GM21381 (cell line): ENCODE measurements at regions not wholly inside any gene's neighbourhood (a gene's known extent, or its start where the extent isn't known, plus 50 kb on each side); places are given as distances from the start of the nearest gene placed in this dataset.
"Not testable (repeated sequence)": the region's sequence is repeated elsewhere in the genome, so short reads cannot be mapped to it uniquely, and the experiment has no call there.

Experiments used
- ATAC-seq: cut with Tn5 transposase; IDR thresholded peaks from one replicate; pipeline ENCODE4 v1.9.1; 2021; ENCODE audit warnings: mild to moderate bottlenecking, moderate library complexity; ENCODE audit not compliant: unreplicated experiment

DNA sequence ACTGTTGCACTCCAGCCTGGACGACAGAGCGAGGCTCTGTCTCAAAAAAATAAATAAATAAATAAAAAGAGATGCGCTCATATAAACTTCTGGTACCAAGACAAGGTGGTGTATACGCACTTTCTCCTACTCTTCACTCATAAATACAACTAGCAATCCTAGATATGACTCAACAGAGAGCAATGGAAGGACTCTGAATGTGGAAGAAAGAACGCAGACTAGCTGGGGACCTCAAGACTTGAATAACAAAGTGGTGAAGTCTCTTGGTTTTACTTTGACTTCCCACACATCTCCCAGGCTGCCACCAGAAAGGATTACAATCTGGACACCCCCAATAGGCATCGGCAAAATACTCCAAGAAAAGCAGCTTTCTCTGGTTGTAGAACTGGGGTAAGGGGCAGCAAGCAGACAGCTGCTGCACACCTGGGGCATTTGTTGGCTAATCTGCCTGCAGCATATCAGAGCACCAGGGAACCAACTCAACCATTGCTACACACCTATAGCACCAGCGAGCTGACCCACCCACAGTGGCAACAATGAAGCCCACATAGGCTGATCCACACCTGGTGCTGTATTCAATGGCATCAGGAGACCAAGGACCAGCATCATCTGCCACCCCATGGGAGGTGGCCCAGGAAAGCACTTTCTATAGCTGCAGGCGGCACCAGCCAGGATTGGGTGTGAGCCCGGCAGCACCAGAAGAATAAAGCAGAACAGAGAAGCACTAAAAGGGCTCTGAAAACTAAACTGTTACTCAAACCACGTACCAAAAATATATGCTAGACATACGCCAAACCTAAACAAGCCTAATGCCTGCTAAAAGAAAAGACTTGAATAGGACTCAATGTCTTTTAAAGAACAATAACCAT lies 1231.7 kb upstream of the TMEM132C start:
- ATAC-seq: no peak

DNA sequence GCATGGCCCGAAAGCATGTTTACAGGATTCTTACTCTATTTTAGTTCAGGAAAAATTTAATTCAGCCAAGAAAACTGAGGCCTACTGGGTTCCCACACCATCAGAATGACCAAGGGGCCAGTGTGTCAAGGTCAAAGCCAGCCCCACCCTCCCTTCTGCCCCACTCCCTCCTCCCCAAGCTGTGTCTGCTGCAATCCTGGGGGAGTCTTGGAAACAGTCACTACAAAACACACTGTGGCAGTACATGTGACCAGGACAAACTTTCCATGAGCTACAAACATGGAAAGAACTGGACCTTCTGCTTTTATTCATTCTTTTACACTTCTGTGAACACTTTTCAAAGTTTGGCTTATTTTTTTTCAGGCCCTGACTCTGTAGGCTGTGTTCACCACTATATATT lies 1228.8 kb upstream of the TMEM132C start:
- ATAC-seq: no peak

DNA sequence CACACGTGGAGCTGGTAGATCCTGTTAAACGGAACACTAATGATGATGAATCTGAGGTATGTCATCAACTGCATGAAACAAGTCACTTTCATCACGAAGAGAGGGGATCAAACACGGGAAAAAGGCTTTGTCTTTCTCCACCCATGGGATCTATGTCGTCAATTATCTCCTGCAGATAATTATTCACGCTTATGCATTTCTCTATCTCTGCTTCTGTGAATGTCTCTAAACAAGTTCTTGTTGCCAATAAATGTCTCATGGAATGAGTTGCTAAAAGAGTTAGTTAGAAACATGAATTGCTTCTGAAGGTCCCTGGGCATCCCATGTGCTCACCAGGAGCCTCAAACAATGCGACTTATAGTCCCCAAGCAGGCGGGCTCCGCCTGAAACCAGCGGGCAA lies 1228.2 kb upstream of the TMEM132C start:
- ATAC-seq: no peak

DNA sequence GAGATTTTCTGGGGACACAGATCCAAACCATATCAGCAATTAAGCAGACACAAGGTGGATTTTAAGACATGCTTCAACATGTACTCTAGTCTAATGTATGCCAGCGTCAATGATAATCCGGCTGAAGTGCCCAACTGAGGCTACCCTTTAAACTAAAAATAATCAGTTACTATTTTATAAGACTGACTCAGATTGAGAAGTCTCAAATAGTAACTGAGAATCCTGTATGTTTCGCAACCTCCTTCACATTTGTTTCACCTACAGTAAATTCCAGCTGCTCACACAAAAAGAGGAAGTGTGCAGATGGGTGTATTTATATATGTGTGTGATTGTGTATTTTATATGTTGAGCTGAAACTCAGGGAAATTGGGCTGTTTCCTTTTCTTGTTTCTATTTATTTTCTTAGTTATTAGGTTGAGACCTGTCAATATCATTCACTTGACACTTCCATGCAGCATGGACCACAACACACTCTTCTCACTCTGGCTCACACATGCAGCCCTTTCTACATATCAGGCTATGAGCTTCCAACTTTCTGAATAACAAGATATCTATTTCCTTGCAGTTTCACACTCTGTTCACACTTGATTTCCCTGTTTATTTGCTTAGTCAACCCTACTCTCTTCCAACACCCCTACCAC lies 1224.9 kb upstream of the TMEM132C start:
- ATAC-seq: peak; percentile 95

DNA sequence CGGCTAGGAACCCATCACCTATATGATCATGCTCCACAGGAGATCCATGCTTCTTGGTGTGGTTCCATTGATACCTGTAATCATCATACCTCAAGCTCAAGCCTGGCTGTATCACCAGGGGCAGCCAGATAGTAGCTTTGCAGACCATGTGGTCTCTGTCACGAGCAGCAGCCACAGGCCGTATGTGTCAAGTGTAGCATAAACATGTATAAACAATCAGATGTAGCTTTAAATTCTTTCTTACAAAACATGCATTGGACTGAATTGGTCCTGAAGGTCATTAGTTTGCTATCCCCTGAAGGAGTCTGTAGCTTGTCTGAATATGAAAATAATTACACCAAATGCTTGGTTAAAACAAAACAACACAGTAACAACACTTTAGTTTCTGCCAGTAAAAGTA lies 1223.2 kb upstream of the TMEM132C start:
- ATAC-seq: no peak

DNA sequence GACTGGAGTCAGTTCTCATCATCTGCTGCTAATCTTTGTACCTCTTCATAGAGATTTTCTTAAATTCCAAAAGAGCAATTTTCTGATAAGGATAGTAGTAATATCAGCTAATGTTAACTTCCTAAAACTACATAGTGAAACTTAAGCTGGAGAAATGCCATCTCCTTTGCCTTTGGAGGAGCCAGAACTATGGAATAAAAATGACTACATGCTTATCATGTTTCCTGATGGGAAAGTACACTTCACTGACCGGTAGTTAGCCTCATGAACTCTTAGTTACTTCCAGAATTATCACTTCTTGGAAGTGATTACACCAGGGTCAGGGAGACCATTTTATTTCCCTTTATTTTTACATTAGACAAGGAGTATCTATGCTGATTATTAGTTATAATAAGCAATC lies 1222.1 kb upstream of the TMEM132C start:
- no peak for ATAC-seq

DNA sequence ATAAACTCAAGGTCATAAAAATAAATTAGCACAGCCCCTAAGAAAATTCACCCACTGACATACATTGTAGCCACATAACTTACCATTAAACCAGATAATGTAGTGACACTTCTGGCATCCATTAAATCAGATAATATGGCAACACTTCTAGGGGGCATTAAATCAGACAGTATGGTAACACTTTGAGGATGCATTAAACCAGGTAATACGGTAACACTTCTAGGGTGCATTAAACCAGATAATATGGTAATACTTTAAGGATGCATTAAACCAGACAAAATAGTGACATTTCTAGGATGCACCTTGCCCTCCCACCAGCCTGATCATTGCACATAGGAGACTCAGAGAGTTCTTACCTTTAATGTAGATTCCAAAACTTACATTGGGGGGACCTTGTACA lies 1220.5 kb upstream of the TMEM132C start:
- ATAC-seq: no peak

DNA sequence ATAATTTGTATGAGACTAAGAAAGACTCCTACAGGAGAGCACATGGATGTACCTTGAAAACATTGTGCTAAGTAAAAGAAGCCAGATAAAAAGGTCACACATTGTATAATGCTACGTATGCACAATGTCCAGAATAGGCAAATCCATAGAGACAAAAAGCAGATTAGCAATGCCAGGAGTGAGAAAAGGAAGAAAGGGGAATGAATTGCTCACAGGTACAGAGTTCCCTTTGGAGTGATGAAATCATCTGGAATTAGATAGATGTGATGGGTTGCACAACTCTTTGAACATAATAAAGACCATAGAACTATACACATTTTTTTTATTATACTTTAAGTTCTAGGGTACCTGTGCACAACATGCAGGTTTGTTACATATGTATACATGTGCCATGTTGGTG lies 1218.9 kb upstream of the TMEM132C start:
- ATAC-seq: no peak

DNA sequence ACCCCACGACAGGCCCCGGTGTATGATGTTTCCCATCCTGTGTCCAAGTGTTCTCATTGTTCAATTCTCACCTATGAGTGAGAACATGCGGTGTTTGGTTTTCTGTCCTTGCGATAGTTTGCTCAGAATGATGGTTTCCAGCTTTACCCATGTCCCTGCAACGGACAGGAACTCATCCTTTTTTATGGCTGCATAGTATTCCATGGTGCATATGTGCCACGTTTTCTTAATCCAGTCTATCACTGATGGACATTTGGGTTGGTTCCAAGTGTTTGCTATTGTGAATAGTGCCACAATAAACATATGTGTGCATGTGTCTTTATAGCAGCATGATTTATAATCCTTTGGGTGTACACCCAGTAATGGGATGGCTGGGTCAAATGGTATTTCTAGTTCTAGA lies 1218.4 kb upstream of the TMEM132C start:
- not testable (repeated sequence) for ATAC-seq

DNA sequence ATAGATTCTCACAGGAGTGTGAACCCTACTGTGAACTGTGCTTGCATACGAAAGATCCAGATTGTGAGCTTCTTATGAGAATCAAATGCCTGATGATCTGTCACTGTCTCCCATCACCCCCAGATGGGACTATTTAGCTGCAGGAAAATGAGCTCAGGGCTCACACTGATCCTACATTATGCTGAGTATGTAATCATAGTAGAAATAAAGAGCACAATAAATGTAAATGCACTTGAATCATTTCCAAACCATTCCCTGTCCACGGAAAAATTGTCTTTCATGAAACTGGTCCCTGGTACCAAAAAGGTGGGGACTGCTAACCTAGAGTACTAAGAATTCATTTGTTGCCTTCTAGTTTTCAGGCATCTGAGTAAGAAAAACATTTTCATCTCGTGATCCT lies 1215.8 kb upstream of the TMEM132C start:
- no peak for ATAC-seq

DNA sequence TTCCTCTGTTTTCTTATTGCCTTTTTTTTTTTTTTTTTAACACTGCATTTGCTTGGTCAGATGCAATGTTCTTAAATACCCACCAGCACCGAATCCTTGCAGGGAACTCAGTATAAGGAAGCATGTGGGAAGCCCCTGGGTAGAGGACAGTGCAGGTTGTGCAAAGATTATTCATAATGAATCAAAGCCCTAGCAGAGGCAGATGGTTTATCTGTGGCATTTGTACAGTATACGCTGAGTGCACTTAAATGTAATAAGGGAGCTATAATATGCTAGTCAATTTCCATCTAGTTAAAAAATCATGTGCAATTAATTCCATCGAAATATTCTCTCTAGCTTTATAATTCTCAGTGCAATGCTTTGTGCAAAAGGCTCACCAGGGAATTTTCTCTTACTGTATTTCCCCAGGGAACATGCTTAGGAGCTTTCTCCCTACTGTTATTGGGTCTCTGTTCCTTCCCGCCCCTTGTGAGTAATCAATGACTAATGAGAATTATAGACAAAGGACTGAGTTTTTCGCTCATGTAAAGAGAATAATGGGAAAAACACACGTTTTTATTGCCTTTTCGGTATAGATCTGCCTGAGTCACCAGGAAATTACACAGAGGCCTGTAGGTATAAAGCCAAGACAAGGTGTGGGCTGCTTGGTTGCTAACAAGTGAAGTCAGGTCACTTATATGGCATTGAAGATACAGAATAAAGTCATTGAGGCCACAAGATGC lies 1214.3 kb upstream of the TMEM132C start:
- ATAC-seq: no peak

DNA sequence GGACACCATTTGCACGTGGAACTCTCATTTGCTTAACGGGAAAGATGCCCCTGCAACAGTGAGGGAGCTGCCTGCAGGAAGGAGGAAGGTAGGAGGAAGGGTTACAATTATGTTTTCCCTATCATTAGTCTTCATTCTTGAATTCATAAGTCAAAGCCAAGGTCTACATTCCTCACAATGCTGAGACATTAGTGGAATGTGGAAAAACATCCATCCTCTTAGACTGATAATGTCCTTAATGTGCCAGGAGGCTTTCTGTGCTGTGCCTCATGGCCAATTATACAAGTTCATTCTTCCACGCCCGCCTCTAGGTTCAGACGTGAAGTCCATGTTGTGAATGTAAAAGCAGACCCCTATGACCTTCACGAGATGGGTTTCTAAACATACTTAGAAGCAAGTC lies 1212.4 kb upstream of the TMEM132C start:
- ATAC-seq: no peak

DNA sequence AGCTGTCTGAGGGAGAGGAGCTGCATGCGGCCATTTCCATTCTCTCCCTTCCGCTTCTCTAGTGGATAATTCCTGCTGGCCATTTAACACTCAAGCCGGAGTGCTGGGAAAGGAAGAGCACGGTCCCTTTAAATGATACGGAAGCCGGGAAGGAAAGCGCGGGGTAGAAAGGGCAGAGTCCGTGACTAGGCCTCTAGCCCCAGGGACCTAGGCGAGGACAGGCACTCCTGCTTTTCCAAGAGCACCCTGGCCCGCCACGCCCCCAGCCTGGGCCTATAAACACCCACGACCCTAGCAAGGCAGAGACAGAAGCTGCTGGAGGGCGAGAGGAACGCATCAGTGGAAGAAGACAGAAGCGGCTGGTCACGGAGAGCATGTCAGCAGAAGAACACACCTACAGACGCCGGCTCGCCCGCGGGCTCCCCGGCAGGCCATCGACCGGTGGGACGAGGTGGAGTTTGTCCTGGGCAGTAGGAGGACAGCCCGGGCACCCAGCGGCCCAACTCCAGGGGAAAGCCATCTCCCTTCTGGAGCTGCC lies 1206.6 kb upstream of the TMEM132C start:
- no peak for ATAC-seq

DNA sequence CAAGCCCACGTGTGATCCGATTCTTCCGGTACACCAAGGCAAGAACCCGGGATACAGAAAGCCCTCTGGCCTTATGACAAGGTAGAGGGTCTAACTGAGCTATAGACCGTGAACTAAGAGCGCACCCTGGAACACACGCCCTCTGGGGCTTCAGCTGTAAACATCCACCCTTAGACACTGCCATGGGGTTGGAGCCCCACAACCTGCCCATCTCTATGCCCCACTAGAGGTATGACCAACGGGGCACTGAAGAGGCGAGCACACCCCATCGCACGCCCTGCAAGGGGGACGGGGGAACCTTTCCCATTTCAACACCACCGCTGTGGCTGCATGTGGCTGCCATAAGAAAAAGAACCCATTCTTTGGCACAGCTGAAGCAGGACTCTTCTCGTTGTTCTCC lies 1206.0 kb upstream of the TMEM132C start:
- no peak for ATAC-seq

DNA sequence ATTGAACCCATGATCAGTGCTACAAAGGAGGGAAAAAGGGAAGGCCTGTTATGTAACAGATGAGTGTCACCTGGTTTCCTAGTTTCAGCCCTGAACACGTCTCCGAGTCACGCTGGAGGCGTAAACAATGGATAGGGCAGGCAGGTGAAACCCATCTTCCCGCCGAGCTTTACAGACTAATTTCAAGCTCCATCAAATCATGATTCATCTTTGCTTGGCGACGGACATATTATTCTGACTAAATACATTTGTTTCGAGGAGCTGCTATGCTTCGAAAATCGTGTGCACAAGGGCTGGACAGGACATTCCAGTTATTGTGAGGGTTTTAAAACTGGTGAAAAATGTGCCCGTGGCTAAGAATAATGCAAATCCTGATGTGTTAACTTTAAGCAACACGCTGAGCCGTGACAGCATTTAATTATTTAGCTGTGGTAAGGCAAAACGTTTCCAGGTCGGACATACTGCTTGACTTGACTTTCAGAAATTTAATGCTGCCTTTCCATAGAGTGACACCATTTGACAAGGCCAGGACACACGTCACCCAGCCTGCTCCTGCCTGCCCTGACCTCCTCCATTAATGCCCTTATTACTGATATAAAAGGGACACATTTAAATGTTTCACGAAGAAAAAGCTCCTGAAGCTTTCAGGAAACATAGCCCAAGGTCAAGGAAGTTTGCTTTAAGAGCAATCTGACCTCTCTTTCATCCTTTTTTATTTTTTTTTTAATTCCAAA lies 1203.5 kb upstream of the TMEM132C start:
- ATAC-seq: no peak

DNA sequence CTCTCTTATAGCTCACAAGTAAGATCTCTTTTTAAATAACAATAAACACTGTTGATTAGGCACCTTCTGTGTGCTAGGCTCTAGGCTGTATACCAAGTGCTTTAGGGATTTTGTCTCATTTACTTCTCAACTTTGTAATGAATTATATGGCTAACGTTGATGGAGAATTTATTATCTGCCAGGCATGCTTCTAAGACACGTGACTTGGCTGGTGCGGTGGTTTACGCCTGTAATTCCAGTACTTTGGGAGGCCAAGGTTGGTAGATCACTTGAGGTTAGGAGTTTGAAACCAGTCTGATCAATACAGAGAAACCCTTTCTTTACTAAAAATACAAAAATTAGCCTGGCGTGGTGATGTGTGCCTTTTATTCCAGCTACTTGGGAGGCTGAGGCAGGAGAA lies 1202.8 kb upstream of the TMEM132C start:
- ATAC-seq: no peak

DNA sequence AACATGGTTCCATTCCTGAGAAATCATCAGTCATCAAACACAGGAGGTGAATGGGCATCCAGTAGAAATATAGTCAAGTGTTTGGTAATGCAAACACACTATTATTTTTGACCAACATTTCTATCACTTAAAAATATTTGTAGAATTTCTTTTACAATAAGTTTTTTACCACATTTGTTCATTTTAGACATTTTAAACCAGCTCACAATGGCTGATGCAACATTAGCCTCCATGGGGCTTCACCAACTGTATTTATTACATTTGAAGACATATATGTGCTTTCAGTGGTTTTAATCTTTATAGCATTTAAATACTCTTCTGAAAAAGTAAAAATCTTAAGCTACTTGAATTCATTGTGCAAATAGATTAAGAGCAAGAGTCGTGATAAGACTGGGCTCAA lies 1201.4 kb upstream of the TMEM132C start:
- no peak for ATAC-seq

DNA sequence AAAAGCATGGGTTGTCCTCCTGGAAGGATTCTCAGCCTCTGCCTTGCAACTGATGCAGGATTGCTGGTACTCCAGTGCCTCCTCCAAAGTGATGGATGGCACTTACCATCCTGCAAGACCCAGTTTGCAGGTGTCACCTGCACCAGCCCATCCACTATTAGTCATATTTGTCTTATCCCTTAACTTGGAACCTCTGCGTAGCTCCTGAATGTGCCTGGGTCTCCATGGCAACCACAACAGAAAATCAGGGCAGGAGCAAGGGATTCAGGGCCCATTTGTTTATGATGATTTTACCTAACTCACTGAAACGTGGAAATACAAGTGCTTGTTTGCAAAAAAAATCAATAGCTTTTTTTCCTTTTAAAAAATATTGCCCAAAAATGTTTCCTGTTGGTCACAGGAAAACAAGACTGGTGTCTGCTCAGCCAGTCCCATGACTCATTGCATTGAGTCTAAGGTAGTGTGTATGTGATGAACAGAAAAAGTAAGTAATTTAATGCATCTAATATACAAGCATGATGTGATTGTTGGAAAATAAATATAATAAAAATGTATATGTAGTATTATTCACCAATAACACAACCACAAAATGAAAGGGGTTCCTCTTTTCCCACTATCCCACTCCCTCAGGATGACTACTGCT lies 1196.3 kb upstream of the TMEM132C start:
- no peak for ATAC-seq

DNA sequence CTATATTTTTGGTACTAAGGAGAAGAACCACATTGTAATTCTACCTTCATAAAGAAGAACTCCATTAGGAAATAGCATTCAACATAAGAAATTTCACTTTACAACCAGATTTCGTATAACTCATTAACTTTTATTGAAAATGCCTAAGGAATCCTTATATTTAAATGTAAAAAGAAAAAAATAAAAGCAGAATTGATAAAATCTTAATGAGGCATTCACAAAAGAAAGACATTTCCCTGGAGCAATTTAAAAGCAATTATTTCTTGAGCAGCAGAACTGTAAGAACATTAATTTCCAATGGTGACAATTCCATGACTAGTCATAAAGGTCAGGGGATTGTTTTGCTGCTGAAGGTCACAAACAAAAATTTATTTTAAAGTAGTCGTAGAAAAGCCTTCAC lies 1192.8 kb upstream of the TMEM132C start:
- no peak for ATAC-seq

DNA sequence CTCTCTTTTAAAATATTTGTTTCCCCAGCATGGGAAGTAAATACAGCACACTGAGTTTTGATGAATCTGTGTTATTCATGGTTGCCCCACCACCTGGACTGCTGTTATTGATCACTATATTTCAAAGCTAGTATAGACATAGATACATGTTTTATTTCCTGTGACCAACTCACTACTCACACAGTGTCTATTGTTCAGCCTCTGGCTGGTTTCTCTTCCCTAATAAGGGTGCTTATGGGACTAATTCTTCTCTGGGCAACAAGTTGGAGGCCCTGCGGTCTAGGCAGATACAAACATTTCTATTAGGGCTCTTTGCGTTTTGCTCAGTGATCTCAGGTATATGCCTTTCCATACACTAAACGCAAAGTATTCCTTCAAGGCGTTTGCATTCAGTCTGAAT lies 1191.0 kb upstream of the TMEM132C start:
- no peak for ATAC-seq
